GM04503 (cell line): ENCODE measurements at regions not wholly inside any gene's neighbourhood (a gene's known extent, or its start where the extent isn't known, plus 50 kb on each side); places are given as distances from the start of the nearest gene placed in this dataset.

Source experiments
- DNase-seq: peaks from one replicate; pipeline ENCODE4 v3.0.0-alpha.2; 2012; ENCODE audit warnings: low read depth

GRCh38 chr2:177021706-177022343, 190.8 kb upstream of the HNRNPA3 start:
- DNase-seq: no peak

GRCh38 chr2:177024765-177025164, 187.8 kb upstream of the HNRNPA3 start:
- DNase-seq: no peak

- DNase-seq: no peak
These were observed 186.3 kb upstream of the HNRNPA3 start for GRCh38 chr2:177026253-177026652.

- DNase-seq: no peak
These were observed 185.6 kb upstream of the HNRNPA3 start for GRCh38 chr2:177026956-177027355.

- DNase-seq: no peak
These were observed 184.3 kb upstream of the HNRNPA3 start for GRCh38 chr2:177028296-177028695.

- DNase-seq: no peak
These were observed 183.5 kb upstream of the HNRNPA3 start for GRCh38 chr2:177029075-177029474.

GRCh38 chr2:177029501-177029900, 183.1 kb upstream of the HNRNPA3 start:
- DNase-seq: no peak

GRCh38 chr2:177029901-177030300, 182.7 kb upstream of the HNRNPA3 start:
- no peak for DNase-seq

GRCh38 chr2:177030451-177031105, 182.0 kb upstream of the HNRNPA3 start:
- DNase-seq: no peak

GRCh38 chr2:177031438-177032180, 181.0 kb upstream of the HNRNPA3 start:
- DNase-seq: no peak

GRCh38 chr2:177036747-177037146, 175.8 kb upstream of the HNRNPA3 start:
- no peak for DNase-seq

- no peak for DNase-seq
These were observed 175.0 kb upstream of the HNRNPA3 start for GRCh38 chr2:177037569-177037968.

- no peak for DNase-seq
These were observed 173.7 kb upstream of the HNRNPA3 start for GRCh38 chr2:177038787-177039484.

- DNase-seq: no peak
These were observed 170.3 kb upstream of the HNRNPA3 start for GRCh38 chr2:177042311-177042710.

GRCh38 chr2:177044671-177045070, 167.9 kb upstream of the HNRNPA3 start:
- DNase-seq: no peak

- no peak for DNase-seq
These were observed 163.6 kb upstream of the HNRNPA3 start for GRCh38 chr2:177048981-177049380.

- no peak for DNase-seq
These were observed 161.3 kb upstream of the HNRNPA3 start for GRCh38 chr2:177051278-177051677.

GRCh38 chr2:177052471-177052870, 160.1 kb upstream of the HNRNPA3 start:
- DNase-seq: no peak

- no peak for DNase-seq
These were observed 159.6 kb upstream of the HNRNPA3 start for GRCh38 chr2:177053038-177053437.

- DNase-seq: no peak
These were observed 158.9 kb upstream of the HNRNPA3 start for GRCh38 chr2:177053716-177054115.

GRCh38 chr2:177056481-177056929, 156.1 kb upstream of the HNRNPA3 start:
- DNase-seq: no peak

- no peak for DNase-seq
These were observed 153.8 kb upstream of the HNRNPA3 start for GRCh38 chr2:177058747-177059146.

- DNase-seq: no peak
These were observed 153.3 kb upstream of the HNRNPA3 start for GRCh38 chr2:177059293-177059692.
